ENCODE measurements at regions not wholly inside any gene's neighbourhood (a gene's known extent, or its start where the extent isn't known, plus 50 kb on each side); places are given as distances from the start of the nearest gene placed in this dataset.

GRCh38 chr10:35992107-35992506, 350.0 kb upstream of the FZD8 start:
- no peak for TF ChIP-seq CTCF (conservative IDR thresholded peaks at IDR 0.05 in 1 of 2, IDR thresholded peaks at IDR 0.05 in 1 of 2; ENCODE audit: low read depth in 1 of 2, low read length in 2 of 2)
- TF ChIP-seq EZH2 (IDR thresholded peaks at IDR 0.05; ENCODE audit: low read length, missing control alignments): no peak

Data from fibroblast of lung (primary cell).